Heart left ventricle (tissue), 16 donors: ENCODE measurements at regions not wholly inside any gene's neighbourhood (a gene's known extent, or its start where the extent isn't known, plus 50 kb on each side); places are given as distances from the start of the nearest gene placed in this dataset.

Source experiments
- ATAC-seq, 4 donors: fragments of 200-7000 bp; cut with Tn5 transposase; one replicate each; pipeline ENCODE4 v1.9.1; 2020 to 2022; ENCODE audit warnings: moderate library complexity in 4 of 4, mild to moderate bottlenecking in 3 of 4, moderate number of reproducible peaks in 1 of 4
- DNase-seq, 5 donors: peaks; one replicate each; pipeline ENCODE4 v3.0.0-alpha.2; 2020
- H3K27ac ChIP-seq, 12 donors: fragments of 200-600 bp; sonication (generic) in 4 of 12; one replicate each; pipeline versions ENCODE4 v1.5.0 to v1.8.0; 2016 to 2022; ENCODE audit warnings: mild to moderate bottlenecking in 2 of 12
- H3K27me3 ChIP-seq, 9 donors: fragments of 200-600 bp; sonication (generic) in 2 of 9; one replicate each; pipeline versions ENCODE4 v1.5.1 to v1.8.0; 2016 to 2022; ENCODE audit warnings: mild to moderate bottlenecking in 3 of 9
- H3K36me3 ChIP-seq, 9 donors: fragments of 200-600 bp; sonication (generic) in 2 of 9; one replicate each; pipeline versions ENCODE4 v1.5.0 to v1.8.0; 2018 to 2022; ENCODE audit warnings: mild to moderate bottlenecking in 2 of 9
- H3K4me1 ChIP-seq, 12 donors: fragments of 200-600 bp; sonication (generic) in 4 of 12; one replicate each; pipeline versions ENCODE4 v1.5.0 to v1.8.0; 2016 to 2022; ENCODE audit warnings: mild to moderate bottlenecking in 3 of 12
- H3K4me3 ChIP-seq, 12 donors: fragments of 200-600 bp; sonication (generic) in 4 of 12; one replicate each; pipeline versions ENCODE4 v1.5.0 to v1.8.0; 2017 to 2022; ENCODE audit warnings: mild to moderate bottlenecking in 9 of 12, moderate library complexity in 4 of 12
- H3K9me3 ChIP-seq, 12 donors: fragments of 200-600 bp; sonication (generic) in 4 of 12; one replicate each; pipeline versions ENCODE4 v1.5.0 to v1.8.0; 2016 to 2022; ENCODE audit warnings: mild to moderate bottlenecking in 1 of 12
- POLR2A ChIP-seq, 2 donors: fragments of 450-650 bp; IDR thresholded peaks; one replicate each; pipeline ENCODE4 v1.6.1; 2017; ENCODE audit warnings: antibody characterized with exemption in 2 of 2, mild to moderate bottlenecking in 2 of 2, moderate library complexity in 2 of 2
- WGBS, 4 donors: extraction: QIAGEN DNeasy Blood & Tissue Kit in 2 of 4; methylation state at CpG; one replicate each; pipeline versions ENCODE4 v1.1.5 to v1.1.7; 2013 to 2018; 5-methylcytosine and 5-hydroxymethylcytosine counted together
- intact Hi-C, 10 donors: fragments of 100-400 bp; cut with DNase I; formaldehyde crosslinking; loops; one replicate each; pipeline versions ENCODE4 v1.11.1 to v1.14.2; 2022
- TF ChIP-seq, protein P1 (sequence below), 12 donors: fragments of 200-600 bp; sonication (generic) in 4 of 12; IDR thresholded peaks; one replicate each; pipeline versions ENCODE4 v1.5.0 to v1.8.0; 2018 to 2022; ENCODE audit warnings: antibody characterized with exemption in 12 of 12, mild to moderate bottlenecking in 5 of 12
- donor health status: ischemic (EF 13 %, LVEDD 7.1; RV severe dilation, severe dysfunction).
- donor health status: healthy with polysubstance abuse.
- donor health status: DM: no; HTN: yes; CAD: no.
- donor health status: DM: no; HTN: no; CAD: no.
- donor health status: ischemic (EF 25% LVEDD 6.9; RV normal size, moderate dysfunction).
- donor health status: ischemic (EF 25% LVEDD 5.7; RV mildly dilated, moderate dysfunction).
- donor health status: healthy.
- donor health status: DM: yes; HTN: yes; CAD: no.
- donor health status: ischemic (EF 35%, LVEDD 5.7; RV mildly dilated, moderate dysfunction).
- donor health status: nonischemic (EF 11% LVEDD 7.7; RV severe dilation, severe dysfunction).
- donor health status: DM: yes; HTN: yes; CAD: no.
- donor health status: PGD.
- donor health status: ischemic (EF 29% LVEDD 5.4; RV normal size, mild dysfunction).
- donor health status: nonischemic (EF 23%, LVEDD 6.1; RV moderate dilation, normal function).

DNA sequence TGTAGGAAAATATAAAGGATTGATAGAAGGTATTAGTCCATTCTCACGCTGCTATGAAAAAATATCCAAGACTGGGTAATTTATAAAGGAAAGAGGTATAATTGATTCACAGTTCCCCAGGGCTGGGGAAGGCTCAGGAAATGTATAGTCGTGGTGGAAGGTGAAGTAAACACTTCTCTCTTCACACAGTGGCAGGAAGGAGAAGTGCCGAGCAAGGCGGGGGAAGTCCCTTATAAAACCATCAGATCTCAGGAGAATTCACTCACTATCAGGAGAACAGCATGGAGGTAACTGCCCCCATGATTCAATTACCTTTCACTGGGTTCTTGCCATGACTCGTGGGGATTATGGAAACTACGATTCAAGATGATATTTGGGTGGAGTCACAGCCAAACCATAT is 1806.0 kb downstream of the MRPL39 start:
- Histone ChIP-seq H3K4me3 (no peak overlapping the region), H3K27me3 (no peaks in the 10 kb centered on the region), H3K9me3 (no peaks in the 10 kb centered on the region), H3K36me3 (no peaks in the 10 kb centered on the region), H3K4me1 (no peaks in the 10 kb centered on the region), H3K27ac (no peak overlapping the region)
- ATAC-seq (no peak), DNase-seq (no peak)
- TF ChIP-seq, protein P1, sequence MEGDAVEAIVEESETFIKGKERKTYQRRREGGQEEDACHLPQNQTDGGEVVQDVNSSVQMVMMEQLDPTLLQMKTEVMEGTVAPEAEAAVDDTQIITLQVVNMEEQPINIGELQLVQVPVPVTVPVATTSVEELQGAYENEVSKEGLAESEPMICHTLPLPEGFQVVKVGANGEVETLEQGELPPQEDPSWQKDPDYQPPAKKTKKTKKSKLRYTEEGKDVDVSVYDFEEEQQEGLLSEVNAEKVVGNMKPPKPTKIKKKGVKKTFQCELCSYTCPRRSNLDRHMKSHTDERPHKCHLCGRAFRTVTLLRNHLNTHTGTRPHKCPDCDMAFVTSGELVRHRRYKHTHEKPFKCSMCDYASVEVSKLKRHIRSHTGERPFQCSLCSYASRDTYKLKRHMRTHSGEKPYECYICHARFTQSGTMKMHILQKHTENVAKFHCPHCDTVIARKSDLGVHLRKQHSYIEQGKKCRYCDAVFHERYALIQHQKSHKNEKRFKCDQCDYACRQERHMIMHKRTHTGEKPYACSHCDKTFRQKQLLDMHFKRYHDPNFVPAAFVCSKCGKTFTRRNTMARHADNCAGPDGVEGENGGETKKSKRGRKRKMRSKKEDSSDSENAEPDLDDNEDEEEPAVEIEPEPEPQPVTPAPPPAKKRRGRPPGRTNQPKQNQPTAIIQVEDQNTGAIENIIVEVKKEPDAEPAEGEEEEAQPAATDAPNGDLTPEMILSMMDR (IDR thresholded peaks at IDR 0.05) = no peak
- no peak for TF ChIP-seq POLR2A (IDR thresholded peaks at IDR 0.05)
- intact Hi-C loops = no loop called here
- WGBS, 4 donors = 64 to 66% (median 65%) methylated on average over 6 of the region's 6 CpGs

DNA sequence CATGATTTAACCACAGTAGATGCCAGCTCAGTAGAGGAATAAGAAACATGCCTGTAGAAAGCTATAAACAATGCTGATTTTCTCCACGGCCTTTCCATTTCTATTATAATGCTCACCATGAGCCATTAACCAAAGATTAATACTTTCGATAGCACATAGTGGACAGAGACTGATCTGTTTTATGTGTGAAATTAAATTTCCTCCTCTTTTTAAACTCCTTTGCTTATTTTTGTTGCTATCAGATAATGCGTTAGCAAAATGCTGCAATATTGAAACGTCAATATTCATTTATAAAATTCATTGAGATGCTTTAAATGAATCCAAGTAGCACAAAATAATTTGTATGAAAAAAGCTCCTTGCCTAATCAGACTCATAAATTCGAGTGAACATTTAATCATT is 1807.9 kb downstream of the MRPL39 start:
- ATAC-seq (no peak), DNase-seq (no peak)
- intact Hi-C loops = no loop called here
- no peak for TF ChIP-seq POLR2A (IDR thresholded peaks at IDR 0.05)
- TF ChIP-seq, protein P1 (IDR thresholded peaks at IDR 0.05) = no peak
- no peaks in the 10 kb centered on the region for H3K4me1 ChIP-seq
- H3K27ac ChIP-seq = no peak overlapping the region
- no peak overlapping the region for H3K4me3 ChIP-seq
- H3K36me3 ChIP-seq = no peaks in the 10 kb centered on the region
- H3K9me3 ChIP-seq = no peaks in the 10 kb centered on the region
- H3K27me3 ChIP-seq = no peaks in the 10 kb centered on the region
- 72 to 77% (median 73%) methylated on average over 5 of the region's 5 CpGs for WGBS, 4 donors

DNA sequence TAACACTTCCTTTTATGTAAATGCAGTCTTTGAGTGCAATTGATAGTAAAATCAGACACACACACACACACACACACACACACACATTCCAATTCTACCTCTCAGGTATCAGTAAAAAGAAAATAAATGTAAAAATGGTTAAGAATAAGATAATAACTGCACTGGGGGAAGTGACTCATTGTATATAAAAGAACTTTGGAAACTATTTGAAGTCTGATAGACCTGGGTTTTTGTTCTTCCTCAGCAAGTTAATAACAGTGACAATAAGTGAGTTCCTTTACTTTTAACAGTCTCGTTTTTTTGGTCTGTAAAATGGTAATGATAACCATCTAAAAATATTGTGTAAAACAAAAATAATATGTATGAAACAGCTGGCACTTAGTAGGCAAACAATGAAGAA is 1815.0 kb downstream of the MRPL39 start:
- WGBS, 4 donors = 25 to 38% (median 31%) methylated on average over 1 of the region's 1 CpG
- Histone ChIP-seq H3K4me3 (no peak overlapping the region), H3K27ac (no peak overlapping the region), H3K9me3 (no peaks in the 10 kb centered on the region), H3K36me3 (no peaks in the 10 kb centered on the region), H3K27me3 (no peaks in the 10 kb centered on the region), H3K4me1 (no peaks in the 10 kb centered on the region)
- no peak for ATAC-seq
- TF ChIP-seq, protein P1 (IDR thresholded peaks at IDR 0.05) = no peak
- TF ChIP-seq POLR2A (IDR thresholded peaks at IDR 0.05) = no peak
- DNase-seq = no peak
- intact Hi-C loops = no loop called here

DNA sequence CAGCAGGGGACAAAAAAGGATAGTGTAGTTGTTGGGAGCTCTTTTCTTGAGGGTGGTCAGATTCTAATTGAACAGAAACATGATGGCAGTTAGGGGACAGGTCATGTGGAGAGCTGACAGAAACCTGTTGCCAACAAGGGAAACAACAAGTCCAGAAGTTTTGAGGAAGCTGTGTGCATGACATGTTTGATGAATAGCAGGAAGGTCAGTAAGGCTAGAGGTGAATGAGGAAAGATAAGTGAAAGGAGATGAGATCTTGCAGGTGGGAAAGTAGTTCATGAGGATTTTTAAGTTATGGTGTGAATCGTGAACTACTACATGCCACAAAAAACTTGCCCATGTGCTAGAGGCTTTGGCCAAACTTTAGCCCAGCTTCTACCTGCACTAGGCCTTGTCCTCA is 1817.4 kb downstream of the MRPL39 start:
- 76 to 86% (median 77%) methylated on average over 1 of the region's 1 CpG for WGBS, 4 donors
- Histone ChIP-seq H3K27me3 (no peaks in the 10 kb centered on the region), H3K4me3 (no peak overlapping the region), H3K27ac (no peak overlapping the region), H3K9me3 (no peaks in the 10 kb centered on the region), H3K4me1 (no peaks in the 10 kb centered on the region), H3K36me3 (no peaks in the 10 kb centered on the region)
- intact Hi-C loops = no loop called here
- ATAC-seq (no peak), DNase-seq (no peak)
- no peak for TF ChIP-seq POLR2A (IDR thresholded peaks at IDR 0.05)
- TF ChIP-seq, protein P1 (IDR thresholded peaks at IDR 0.05) = no peak
